ENCODE measurements at regions not wholly inside any gene's neighbourhood (a gene's known extent, or its start where the extent isn't known, plus 50 kb on each side); places are given as distances from the start of the nearest gene placed in this dataset.

- Histone ChIP-seq H3K4me1 (ENCODE audit: control insufficient read depth in 2 of 2, insufficient read depth in 2 of 2, low read length in 2 of 2) (no peaks in the 10 kb centered on the region), H3K27ac (ENCODE audit: low read length in 2 of 2) (no peak overlapping the region), H3K4me3 (ENCODE audit: control extremely low read depth in 1 of 5, extremely low read depth in 1 of 5, insufficient read depth in 1 of 5, low read depth in 2 of 5, low read length in 4 of 5) (no peak overlapping the region), H3K9me3 (ENCODE audit: control extremely low read depth in 1 of 3, control insufficient read depth in 2 of 3, insufficient read depth in 1 of 3, low read length in 2 of 3) (no peaks in the 10 kb centered on the region), H3K79me2 (ENCODE audit: control insufficient read depth, insufficient read depth, low read length) (no peaks in the 10 kb centered on the region), H3K4me2 (replicated peaks; ENCODE audit: low read depth, low read length, poor library complexity, severe bottlenecking) (no peak overlapping the region), H3K27me3 (replicated peaks in 1 of 4; ENCODE audit: control extremely low read depth in 1 of 4, control insufficient read depth in 3 of 4, insufficient read depth in 4 of 4, low read length in 3 of 4) (no peaks in the 10 kb centered on the region), H3K9ac (ENCODE audit: low read length) (no peak overlapping the region), H4K20me1 (ENCODE audit: control insufficient read depth, insufficient read depth, low read length, poor library complexity, severe bottlenecking) (no peaks in the 10 kb centered on the region), H2AFZ (ENCODE audit: insufficient read depth, low read depth, low read length, poor library complexity, severe bottlenecking) (no peak overlapping the region), H3K36me3 (replicated peaks in 1 of 2; ENCODE audit: control extremely low read depth in 1 of 2, control insufficient read depth in 1 of 2, extremely low read depth in 1 of 2, insufficient read depth in 2 of 2, low read length in 1 of 2) (no peaks in the 10 kb centered on the region)
- 99% methylated on average over 9 of the region's 10 CpGs for WGBS (ENCODE audit: insufficient coverage)
- ChIA-PET CTCF (no interaction called here), POLR2A (no interaction called here)
- TF ChIP-seq CTCF (IDR thresholded peaks at IDR 0.05): no peak
- TF ChIP-seq EZH2 (IDR thresholded peaks at IDR 0.05; ENCODE audit: borderline replicate concordance, insufficient read depth, low read depth, low read length, poor library complexity, severe bottlenecking): no peak
- H3K27ac Mint-ChIP-seq: no peak overlapping the region
- ATAC-seq (ENCODE audit: low read depth): no peak
- no peak for DNase-seq
- H3K9me3 Mint-ChIP-seq (ENCODE audit: insufficient read depth): no peaks in the 10 kb centered on the region
- intact Hi-C loops (cut with micrococcal nuclease): no loop called here
- H3K4me3 Mint-ChIP-seq: no peak overlapping the region
- H3K4me1 Mint-ChIP-seq: no peaks in the 10 kb centered on the region
- no peaks in the 10 kb centered on the region for H3K27me3 Mint-ChIP-seq
These were observed 1086.5 kb downstream of the EFNA5 start for GRCh38 chr5:106584268-106584667.

GRCh38 chr5:106578736-106579135, 1092.0 kb downstream of the EFNA5 start:
- TF ChIP-seq EZH2 (IDR thresholded peaks at IDR 0.05; ENCODE audit: borderline replicate concordance, insufficient read depth, low read depth, low read length, poor library complexity, severe bottlenecking) (no peak), CTCF (IDR thresholded peaks at IDR 0.05) (no peak)
- intact Hi-C loops (cut with micrococcal nuclease): no loop called here
- Histone ChIP-seq H4K20me1 (ENCODE audit: control insufficient read depth, insufficient read depth, low read length, poor library complexity, severe bottlenecking) (no peaks in the 10 kb centered on the region), H3K4me2 (replicated peaks; ENCODE audit: low read depth, low read length, poor library complexity, severe bottlenecking) (no peak overlapping the region), H3K4me3 (ENCODE audit: control extremely low read depth in 1 of 5, extremely low read depth in 1 of 5, insufficient read depth in 1 of 5, low read depth in 2 of 5, low read length in 4 of 5) (no peak overlapping the region), H3K27me3 (replicated peaks in 1 of 4; ENCODE audit: control extremely low read depth in 1 of 4, control insufficient read depth in 3 of 4, insufficient read depth in 4 of 4, low read length in 3 of 4) (no peaks in the 10 kb centered on the region), H3K9me3 (ENCODE audit: control extremely low read depth in 1 of 3, control insufficient read depth in 2 of 3, insufficient read depth in 1 of 3, low read length in 2 of 3) (peaks cover 0 to 1% (median 0%) of the 10 kb centered on the region in 3 donors), H3K27ac (ENCODE audit: low read length in 2 of 2) (no peak overlapping the region), H3K4me1 (ENCODE audit: control insufficient read depth in 2 of 2, insufficient read depth in 2 of 2, low read length in 2 of 2) (no peaks in the 10 kb centered on the region), H3K79me2 (ENCODE audit: control insufficient read depth, insufficient read depth, low read length) (no peaks in the 10 kb centered on the region), H3K36me3 (replicated peaks in 1 of 2; ENCODE audit: control extremely low read depth in 1 of 2, control insufficient read depth in 1 of 2, extremely low read depth in 1 of 2, insufficient read depth in 2 of 2, low read length in 1 of 2) (no peaks in the 10 kb centered on the region), H2AFZ (ENCODE audit: insufficient read depth, low read depth, low read length, poor library complexity, severe bottlenecking) (no peak overlapping the region), H3K9ac (ENCODE audit: low read length) (no peak overlapping the region)
- no peak overlapping the region for H3K27ac Mint-ChIP-seq
- DNase-seq (no peak), ATAC-seq (ENCODE audit: low read depth) (no peak)
- no peaks in the 10 kb centered on the region for H3K27me3 Mint-ChIP-seq
- H3K4me3 Mint-ChIP-seq: no peak overlapping the region
- no peaks in the 10 kb centered on the region for H3K4me1 Mint-ChIP-seq
- CTCF ChIA-PET: no interaction called here
- WGBS (ENCODE audit: insufficient coverage): 90% methylated on average over 1 of the region's 2 CpGs
- H3K9me3 Mint-ChIP-seq (ENCODE audit: insufficient read depth): no peaks in the 10 kb centered on the region
- POLR2A ChIA-PET: no interaction called here
